Body of pancreas (tissue), 4 donors: ENCODE measurements at regions not wholly inside any gene's neighbourhood (a gene's known extent, or its start where the extent isn't known, plus 50 kb on each side); places are given as distances from the start of the nearest gene placed in this dataset.

Experiments
- ATAC-seq: fragments of 150-250 bp; one replicate; pipeline ENCODE4 v1.9.1; 2016
- DNase-seq, 4 donors: peaks; one replicate each; pipeline ENCODE4 v3.0.0-alpha.2; 2019
- H3K27ac ChIP-seq, 4 donors: fragments of 200-600 bp; sonication (generic); 1 replicate in 3 of 4; 2 replicates in 1 of 4; pipeline versions ENCODE4 v1.5.1 to v1.6.1; 2016 to 2019; ENCODE audit warnings: mild to moderate bottlenecking in 1 of 4, mixed read lengths in 1 of 4, moderate library complexity in 1 of 4
- H3K27me3 ChIP-seq, 2 donors: fragments of 200-600 bp; sonication (generic); one replicate each; pipeline ENCODE4 v1.6.0; 2016; ENCODE audit warnings: mild to moderate bottlenecking in 1 of 2
- H3K36me3 ChIP-seq, 2 donors: fragments of 200-600 bp; sonication (generic); replicated peaks in 1 of 2; 2 replicates each; pipeline ENCODE4 v1.5.1; 2016; ENCODE audit warnings: low read depth in 2 of 2; ENCODE audit not compliant: insufficient read depth in 1 of 2
- H3K4me1 ChIP-seq: fragments of 200-600 bp; sonication (generic); one replicate; pipeline ENCODE4 v1.6.0; 2016
- H3K4me3 ChIP-seq, 2 donors: fragments of 200-600 bp; sonication (generic); 1 replicate in 1 of 2; 2 replicates in 1 of 2; pipeline ENCODE4 v1.5.1; 2016 to 2019
- H3K9me3 ChIP-seq, 3 donors: fragments of 200-600 bp; sonication (generic); 1 replicate in 2 of 3; 2 replicates in 1 of 3; pipeline ENCODE4 v1.5.1; 2016
- POLR2A ChIP-seq, 3 donors: fragments of 450-650 bp; IDR thresholded peaks; one replicate each; pipeline ENCODE4 v1.6.1; 2016; ENCODE audit warnings: antibody characterized with exemption in 3 of 3, mild to moderate bottlenecking in 2 of 3
- WGBS, 2 donors: methylation state at CpG; one replicate each; pipeline ENCODE4 v1.1.5; 2017; 5-methylcytosine and 5-hydroxymethylcytosine counted together
- intact Hi-C: fragments of 100-400 bp; cut with DNase I; formaldehyde crosslinking; loops from one replicate; pipeline ENCODE4 v1.15.1; 2023
- TF ChIP-seq, protein P1 (sequence below), 7 experiments: fragments of 450-650 bp in 4 of 7; fragments of 200-600 bp in 3 of 7; sonication (generic) in 3 of 7; IDR thresholded peaks; one replicate each; pipeline ENCODE4 v1.5.1; 2016 to 2019; ENCODE audit warnings: antibody characterized with exemption in 7 of 7

GRCh38 chr14:53215101-53215500 is 62.0 kb upstream of the DDHD1 start:
- no peak for TF ChIP-seq POLR2A (IDR thresholded peaks at IDR 0.05)
- TF ChIP-seq, protein P1, sequence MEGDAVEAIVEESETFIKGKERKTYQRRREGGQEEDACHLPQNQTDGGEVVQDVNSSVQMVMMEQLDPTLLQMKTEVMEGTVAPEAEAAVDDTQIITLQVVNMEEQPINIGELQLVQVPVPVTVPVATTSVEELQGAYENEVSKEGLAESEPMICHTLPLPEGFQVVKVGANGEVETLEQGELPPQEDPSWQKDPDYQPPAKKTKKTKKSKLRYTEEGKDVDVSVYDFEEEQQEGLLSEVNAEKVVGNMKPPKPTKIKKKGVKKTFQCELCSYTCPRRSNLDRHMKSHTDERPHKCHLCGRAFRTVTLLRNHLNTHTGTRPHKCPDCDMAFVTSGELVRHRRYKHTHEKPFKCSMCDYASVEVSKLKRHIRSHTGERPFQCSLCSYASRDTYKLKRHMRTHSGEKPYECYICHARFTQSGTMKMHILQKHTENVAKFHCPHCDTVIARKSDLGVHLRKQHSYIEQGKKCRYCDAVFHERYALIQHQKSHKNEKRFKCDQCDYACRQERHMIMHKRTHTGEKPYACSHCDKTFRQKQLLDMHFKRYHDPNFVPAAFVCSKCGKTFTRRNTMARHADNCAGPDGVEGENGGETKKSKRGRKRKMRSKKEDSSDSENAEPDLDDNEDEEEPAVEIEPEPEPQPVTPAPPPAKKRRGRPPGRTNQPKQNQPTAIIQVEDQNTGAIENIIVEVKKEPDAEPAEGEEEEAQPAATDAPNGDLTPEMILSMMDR (IDR thresholded peaks at IDR 0.05): no peak
- Histone ChIP-seq H3K4me3 (no peak overlapping the region), H3K36me3 (no peaks in the 10 kb centered on the region), H3K4me1 (no peaks in the 10 kb centered on the region), H3K27ac (no peak overlapping the region), H3K9me3 (no peaks in the 10 kb centered on the region), H3K27me3 (no peaks in the 10 kb centered on the region)
- ATAC-seq: no peak
- WGBS, 2 donors: 67 to 71% methylated on average over 2 of the region's 2 CpGs
- DNase-seq: no peak
- intact Hi-C loops: no loop called here

DNA sequence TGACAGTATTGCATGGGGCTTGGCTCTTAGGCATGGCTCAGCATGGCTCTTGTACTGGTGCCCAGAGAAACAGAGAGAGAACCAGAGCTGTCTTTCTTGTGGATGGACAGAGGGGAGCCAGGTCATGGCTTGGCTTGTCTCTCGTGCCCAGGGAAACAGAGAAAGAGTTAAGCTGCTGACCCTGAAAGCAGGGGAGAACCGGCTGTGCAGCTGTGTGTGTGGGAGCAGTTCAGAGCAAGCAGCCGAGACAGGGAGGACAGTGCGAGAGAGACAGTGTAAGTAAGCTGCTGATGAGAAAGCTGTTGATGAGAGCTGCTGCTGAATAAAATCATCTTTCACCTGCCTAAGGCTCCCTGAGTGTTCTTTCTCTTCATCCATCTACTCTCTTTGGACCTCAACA is 61.3 kb upstream of the DDHD1 start:
- no peak for TF ChIP-seq POLR2A (IDR thresholded peaks at IDR 0.05)
- TF ChIP-seq, protein P1 (IDR thresholded peaks at IDR 0.05): no peak
- Histone ChIP-seq H3K4me1 (peaks cover 1% of the 10 kb centered on the region), H3K4me3 (no peak overlapping the region), H3K27ac (no peak overlapping the region), H3K9me3 (no peaks in the 10 kb centered on the region), H3K27me3 (no peaks in the 10 kb centered on the region), H3K36me3 (no peaks in the 10 kb centered on the region)
- no peak for DNase-seq
- intact Hi-C loops: no loop called here
- no peak for ATAC-seq
- WGBS, 2 donors: 50 to 53% methylated on average over 4 of the region's 4 CpGs

DNA sequence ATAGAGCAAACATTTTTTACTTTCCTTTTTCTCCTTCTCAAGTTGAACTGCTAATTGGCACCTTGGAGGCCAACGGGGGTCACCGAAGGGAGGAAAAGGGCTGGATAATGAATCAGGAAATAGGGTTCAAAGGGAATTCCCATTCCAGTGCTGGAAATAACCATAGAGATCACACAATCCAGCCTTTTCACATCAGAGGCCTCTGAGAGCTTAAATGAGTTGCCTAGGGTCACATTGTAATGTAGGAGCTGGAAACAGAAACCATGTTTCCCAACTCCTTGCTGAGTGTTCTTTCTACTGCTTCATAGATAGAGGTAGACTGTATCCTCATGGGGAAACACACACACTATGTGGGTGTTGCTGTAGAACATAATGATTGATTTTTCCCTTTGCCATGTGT is 60.6 kb upstream of the DDHD1 start:
- no peak overlapping the region for H3K27ac ChIP-seq
- 61 to 84% methylated on average over 2 of the region's 2 CpGs for WGBS, 2 donors
- H3K9me3 ChIP-seq: no peaks in the 10 kb centered on the region
- intact Hi-C loops: no loop called here
- DNase-seq (no peak), ATAC-seq (no peak)
- no peak for TF ChIP-seq POLR2A (IDR thresholded peaks at IDR 0.05)
- TF ChIP-seq, protein P1 (IDR thresholded peaks at IDR 0.05): no peak
- H3K4me1 ChIP-seq: peaks cover 6% of the 10 kb centered on the region
- no peak overlapping the region for H3K4me3 ChIP-seq
- no peaks in the 10 kb centered on the region for H3K36me3 ChIP-seq
- no peaks in the 10 kb centered on the region for H3K27me3 ChIP-seq

- no peaks in the 10 kb centered on the region for H3K9me3 ChIP-seq
- no peak overlapping the region for H3K4me3 ChIP-seq
- H3K4me1 ChIP-seq: peaks cover 6% of the 10 kb centered on the region
- 5 to 10% methylated on average over 2 of the region's 2 CpGs for WGBS, 2 donors
- DNase-seq: peak in 3 of 4 donors; percentile 23 to 54 (median 42)
- peak overlapping the region in 1 of 4 donors; percentile 56 for H3K27ac ChIP-seq
- no peaks in the 10 kb centered on the region for H3K36me3 ChIP-seq
- ATAC-seq: peak; percentile 77
- H3K27me3 ChIP-seq: no peaks in the 10 kb centered on the region
- intact Hi-C loops: no loop called here
- no peak for TF ChIP-seq POLR2A (IDR thresholded peaks at IDR 0.05)
- TF ChIP-seq, protein P1 (IDR thresholded peaks at IDR 0.05): no peak
Measured at GRCh38 chr14:53209370-53209769, 56.2 kb upstream of the DDHD1 start.
